ENCODE measurements at regions not wholly inside any gene's neighbourhood (a gene's known extent, or its start where the extent isn't known, plus 50 kb on each side); places are given as distances from the start of the nearest gene placed in this dataset.

GRCh38 chr16:79839466-79840341 is 239.2 kb upstream of the MAF start:
- POLR2A ChIA-PET (ENCODE audit: low non-redundant PET) = no interaction called here
- Histone ChIP-seq H3K4me3 (ENCODE audit: low read depth, low read length, poor library complexity, severe bottlenecking) (no peak overlapping the region), H3K27ac (ENCODE audit: low read depth, low read length, poor library complexity, severe bottlenecking) (no peak overlapping the region), H3K36me3 (ENCODE audit: insufficient read depth, low read length, poor library complexity, severe bottlenecking) (no peaks in the 10 kb centered on the region), H3K27me3 (replicated peaks; ENCODE audit: insufficient read depth, low read depth, low read length, poor library complexity) (peaks cover 27% of the 10 kb centered on the region), H3K9me3 (ENCODE audit: low read depth, low read length, poor library complexity, severe bottlenecking) (no peaks in the 10 kb centered on the region), H3K4me1 (ENCODE audit: insufficient read depth, low read length, poor library complexity, severe bottlenecking) (no peaks in the 10 kb centered on the region)
- CTCF ChIA-PET = no interaction called here
- no peak for TF ChIP-seq CTCF (conservative IDR thresholded peaks at IDR 0.05; ENCODE audit: low read depth, low read length)
- no peak for TF ChIP-seq EZH2 (IDR thresholded peaks at IDR 0.05; ENCODE audit: borderline replicate concordance, low read depth, low read length, poor library complexity, severe bottlenecking)
- intact Hi-C loops (cut with micrococcal nuclease; ENCODE audit: unreplicated experiment) = no loop called here
- DNase-seq (ENCODE audit: low spot score) = no peak
- BruUV-seq (replicated peaks) = no TSS peak

GRCh38 chr16:79838496-79839259 is 238.1 kb upstream of the MAF start:
- no peaks in the 10 kb centered on the region for H3K9me3 ChIP-seq (ENCODE audit: low read depth, low read length, poor library complexity, severe bottlenecking)
- no peaks in the 10 kb centered on the region for H3K4me1 ChIP-seq (ENCODE audit: insufficient read depth, low read length, poor library complexity, severe bottlenecking)
- no peak for DNase-seq (ENCODE audit: low spot score)
- H3K4me3 ChIP-seq (ENCODE audit: low read depth, low read length, poor library complexity, severe bottlenecking) = no peak overlapping the region
- ChIA-PET POLR2A (ENCODE audit: low non-redundant PET) (no interaction called here), CTCF (no interaction called here)
- no peaks in the 10 kb centered on the region for H3K36me3 ChIP-seq (ENCODE audit: insufficient read depth, low read length, poor library complexity, severe bottlenecking)
- TF ChIP-seq CTCF (conservative IDR thresholded peaks at IDR 0.05; ENCODE audit: low read depth, low read length) (no peak), EZH2 (IDR thresholded peaks at IDR 0.05; ENCODE audit: borderline replicate concordance, low read depth, low read length, poor library complexity, severe bottlenecking) (no peak)
- BruUV-seq (replicated peaks) = no TSS peak
- no peak overlapping the region for H3K27ac ChIP-seq (ENCODE audit: low read depth, low read length, poor library complexity, severe bottlenecking)
- H3K27me3 ChIP-seq (replicated peaks; ENCODE audit: insufficient read depth, low read depth, low read length, poor library complexity) = peaks cover 27% of the 10 kb centered on the region
- intact Hi-C loops (cut with micrococcal nuclease; ENCODE audit: unreplicated experiment) = no loop called here

GRCh38 chr16:79836144-79836543 is 235.6 kb upstream of the MAF start:
- H3K36me3 ChIP-seq (ENCODE audit: insufficient read depth, low read length, poor library complexity, severe bottlenecking) = no peaks in the 10 kb centered on the region
- H3K9me3 ChIP-seq (ENCODE audit: low read depth, low read length, poor library complexity, severe bottlenecking) = no peaks in the 10 kb centered on the region
- no peak for TF ChIP-seq EZH2 (IDR thresholded peaks at IDR 0.05; ENCODE audit: borderline replicate concordance, low read depth, low read length, poor library complexity, severe bottlenecking)
- TF ChIP-seq CTCF (conservative IDR thresholded peaks at IDR 0.05; ENCODE audit: low read depth, low read length) = no peak
- no peaks in the 10 kb centered on the region for H3K4me1 ChIP-seq (ENCODE audit: insufficient read depth, low read length, poor library complexity, severe bottlenecking)
- DNase-seq (ENCODE audit: low spot score) = no peak
- H3K27ac ChIP-seq (ENCODE audit: low read depth, low read length, poor library complexity, severe bottlenecking) = no peak overlapping the region
- ChIA-PET CTCF (no interaction called here), POLR2A (ENCODE audit: low non-redundant PET) (no interaction called here)
- BruUV-seq (replicated peaks) = no TSS peak
- H3K4me3 ChIP-seq (ENCODE audit: low read depth, low read length, poor library complexity, severe bottlenecking) = no peak overlapping the region
- H3K27me3 ChIP-seq (replicated peaks; ENCODE audit: insufficient read depth, low read depth, low read length, poor library complexity) = peaks cover 27% of the 10 kb centered on the region
- intact Hi-C loops (cut with micrococcal nuclease; ENCODE audit: unreplicated experiment) = no loop called here
